SK-N-SH treated with all-trans-retinoic acid at 6 μM for 48 hours (cell line): ENCODE measurements at regions not wholly inside any gene's neighbourhood (a gene's known extent, or its start where the extent isn't known, plus 50 kb on each side); places are given as distances from the start of the nearest gene placed in this dataset.

Experiments used
- ATAC-seq: fragments of 200-7000 bp; cut with Tn5 transposase; 3 replicates; pipeline ENCODE4 v1.9.1; 2020; ENCODE audit warnings: mild to moderate bottlenecking, moderate library complexity
- BACH2 ChIP-seq: fragments of 250-450 bp; sonication (Bioruptor Pico); IDR thresholded peaks from 2 replicates; pipeline ENCODE4 v1.9.0; 2021; ENCODE audit warnings: mild to moderate bottlenecking, borderline replicate concordance
- CREB5 ChIP-seq: fragments of 250-450 bp; sonication (Bioruptor Pico); IDR thresholded peaks from 2 replicates; pipeline ENCODE4 v1.5.1; 2020; ENCODE audit warnings: low read depth, mild to moderate bottlenecking, moderate library complexity
- CSDC2 ChIP-seq: fragments of 250-450 bp; sonication (Bioruptor Pico); IDR thresholded peaks from 2 replicates; pipeline ENCODE4 v1.5.0; 2020; ENCODE audit warnings: mild to moderate bottlenecking, moderate library complexity
- CSRNP3 ChIP-seq: fragments of 250-450 bp; sonication (Bioruptor Pico); IDR thresholded peaks from 2 replicates; pipeline ENCODE4 v1.5.1; 2021; ENCODE audit warnings: mild to moderate bottlenecking, moderate library complexity
- GLIS3 ChIP-seq: fragments of 250-450 bp; sonication (Bioruptor Pico); IDR thresholded peaks from 2 replicates; pipeline ENCODE4 v1.5.0; 2020; ENCODE audit warnings: mild to moderate bottlenecking, moderate library complexity
- ISL1 ChIP-seq: fragments of 250-450 bp; sonication (Bioruptor Pico); IDR thresholded peaks from 2 replicates; pipeline ENCODE4 v2.1.2; 2022; ENCODE audit warnings: mild to moderate bottlenecking, moderate library complexity
- OSR1 ChIP-seq: fragments of 250-450 bp; sonication (Bioruptor Pico); IDR thresholded peaks from 2 replicates; pipeline ENCODE4 v1.8.0; 2022; ENCODE audit warnings: moderate library complexity, mild to moderate bottlenecking, inconsistent platforms
- PATZ1 ChIP-seq: fragments of 250-450 bp; sonication (Bioruptor Pico); IDR thresholded peaks from 2 replicates; pipeline ENCODE4 v1.8.0; 2020; ENCODE audit warnings: mild to moderate bottlenecking, moderate library complexity, borderline replicate concordance
- POU6F1 ChIP-seq: fragments of 250-450 bp; sonication (Bioruptor Pico); IDR thresholded peaks from 2 replicates; pipeline ENCODE4 v1.8.0; 2021; ENCODE audit warnings: low read depth, mild to moderate bottlenecking, moderate library complexity, borderline replicate concordance
- PPARA ChIP-seq: fragments of 250-450 bp; sonication (Bioruptor Pico); IDR thresholded peaks from 2 replicates; pipeline ENCODE4 v1.5.0; 2020; ENCODE audit warnings: mild to moderate bottlenecking, borderline replicate concordance
- SNAI2 ChIP-seq: fragments of 250-450 bp; sonication (Bioruptor Pico); IDR thresholded peaks from 2 replicates; pipeline ENCODE4 v1.5.0; 2020; ENCODE audit warnings: mild to moderate bottlenecking, moderate library complexity
- TCF4 ChIP-seq: fragments of 250-450 bp; sonication (Bioruptor Pico); IDR thresholded peaks from 2 replicates; pipeline ENCODE4 v1.8.0; 2021; ENCODE audit warnings: mild to moderate bottlenecking, moderate library complexity, borderline replicate concordance
- TOX ChIP-seq: fragments of 250-450 bp; sonication (Bioruptor Pico); IDR thresholded peaks from 2 replicates; pipeline ENCODE4 v1.8.0; 2021; ENCODE audit warnings: mild to moderate bottlenecking, moderate library complexity, borderline replicate concordance
- TSHZ2 ChIP-seq: fragments of 250-450 bp; sonication (Bioruptor Pico); IDR thresholded peaks from 2 replicates; pipeline ENCODE4 v1.5.0; 2020; ENCODE audit warnings: mild to moderate bottlenecking, moderate library complexity
- ZC3H10 ChIP-seq: fragments of 250-450 bp; sonication (Bioruptor Pico); IDR thresholded peaks from 2 replicates; pipeline ENCODE4 v1.5.1; 2021; ENCODE audit warnings: mild to moderate bottlenecking, moderate library complexity
- ZFP3 ChIP-seq: fragments of 250-450 bp; sonication (Bioruptor Pico); IDR thresholded peaks from 2 replicates; pipeline ENCODE4 v1.5.0; 2020; ENCODE audit warnings: mild to moderate bottlenecking, moderate library complexity
- ZFP30 ChIP-seq: fragments of 450-650 bp; formaldehyde crosslinking; IDR thresholded peaks from 2 replicates; pipeline ENCODE4 v1.5.0; 2022; ENCODE audit warnings: mild to moderate bottlenecking, moderate library complexity
- ZNF565 ChIP-seq: fragments of 450-650 bp; formaldehyde crosslinking; conservative IDR thresholded peaks from 2 replicates; pipeline ENCODE4 v1.5.0; 2020; ENCODE audit warnings: low read depth, mild to moderate bottlenecking, moderate library complexity

- TF ChIP-seq ZNF565 (CRISPR knock-in tag) = no peak
- TF ChIP-seq POU6F1 (CRISPR knock-in tag) = no peak
- TF ChIP-seq CSDC2 (CRISPR knock-in tag) = no peak
- TF ChIP-seq ZC3H10 = no peak
- TF ChIP-seq TSHZ2 = no peak
- no peak for TF ChIP-seq BACH2 (CRISPR knock-in tag)
- no peak for TF ChIP-seq GLIS3 (CRISPR knock-in tag)
- TF ChIP-seq ISL1 (CRISPR knock-in tag) = no peak
- TF ChIP-seq ZFP3 (CRISPR knock-in tag) = no peak
- TF ChIP-seq SNAI2 (CRISPR knock-in tag) = no peak
- no peak for TF ChIP-seq CSRNP3 (CRISPR knock-in tag)
- no peak for TF ChIP-seq CREB5
- TF ChIP-seq PATZ1 (CRISPR knock-in tag) = no peak
- TF ChIP-seq OSR1 (CRISPR knock-in tag) = no peak
- TF ChIP-seq TCF4 = no peak
- ATAC-seq = no peak
These were observed 115.4 kb upstream of the GAS1 start for GRCh38 chr9:87062746-87063145.

GRCh38 chr9:87063246-87063645 is 115.9 kb upstream of the GAS1 start:
- TF ChIP-seq PPARA (CRISPR knock-in tag) (no peak), ZFP30 (CRISPR knock-in tag) (no peak), BACH2 (CRISPR knock-in tag) (no peak), TSHZ2 (no peak), CREB5 (no peak), TOX (no peak)
- ATAC-seq = 0 out of 3 replicates have a peak, but pooled peaks have one; percentile 34
